B cell (primary cell): ENCODE measurements at regions not wholly inside any gene's neighbourhood (a gene's known extent, or its start where the extent isn't known, plus 50 kb on each side); places are given as distances from the start of the nearest gene placed in this dataset.

Experiments
- CTCF ChIP-seq: fragments of 200-600 bp; IDR thresholded peaks from one replicate; pipeline ENCODE4 v1.8.0; 2022; ENCODE audit warnings: antibody characterized with exemption, mild to moderate bottlenecking
- EZH2 ChIP-seq: IDR thresholded peaks from 2 replicates; pipeline ENCODE4 v1.6.1; 2012; ENCODE audit warnings: borderline replicate concordance, low read depth, mild to moderate bottlenecking, moderate library complexity, low read length; ENCODE audit not compliant: insufficient read depth, poor library complexity, severe bottlenecking

- no peak for TF ChIP-seq CTCF
- no peak for TF ChIP-seq EZH2
Observed at GRCh38 chr2:236712304-236712703, 142.7 kb downstream of the ACKR3 start.
